ENCODE measurements at regions not wholly inside any gene's neighbourhood (a gene's known extent, or its start where the extent isn't known, plus 50 kb on each side); places are given as distances from the start of the nearest gene placed in this dataset.
"Not testable (repeated sequence)": the region's sequence is repeated elsewhere in the genome, so short reads cannot be mapped to it uniquely, and the experiment has no call there.

DNA sequence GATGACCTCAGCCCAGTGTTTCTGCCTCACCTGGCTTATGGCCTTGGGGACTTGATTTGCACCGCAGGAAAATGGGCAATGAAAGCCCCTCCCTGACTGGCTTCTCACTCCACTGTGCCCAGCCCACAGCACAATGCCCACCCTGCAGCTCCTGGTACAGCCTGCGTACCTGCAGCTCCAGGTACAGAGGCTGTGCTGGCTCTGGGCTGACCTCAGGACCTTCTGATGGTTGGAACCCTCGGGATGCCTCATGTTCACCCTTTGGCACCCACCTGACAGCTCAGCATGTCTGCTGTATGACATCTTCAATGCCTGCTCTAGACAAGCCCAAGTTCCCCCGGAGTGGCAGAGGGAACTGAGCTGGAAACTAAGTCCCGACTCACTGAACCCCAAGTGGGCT lies 87.1 kb downstream of the ALG10 start:
- no peak for TF ChIP-seq CTCF (conservative IDR thresholded peaks at IDR 0.05; ENCODE audit: low read depth, low read length)
- DNase-seq (ENCODE audit: low read depth): no peak
- no peak overlapping the region for H3K4me3 ChIP-seq (ENCODE audit: low read length)

DNA sequence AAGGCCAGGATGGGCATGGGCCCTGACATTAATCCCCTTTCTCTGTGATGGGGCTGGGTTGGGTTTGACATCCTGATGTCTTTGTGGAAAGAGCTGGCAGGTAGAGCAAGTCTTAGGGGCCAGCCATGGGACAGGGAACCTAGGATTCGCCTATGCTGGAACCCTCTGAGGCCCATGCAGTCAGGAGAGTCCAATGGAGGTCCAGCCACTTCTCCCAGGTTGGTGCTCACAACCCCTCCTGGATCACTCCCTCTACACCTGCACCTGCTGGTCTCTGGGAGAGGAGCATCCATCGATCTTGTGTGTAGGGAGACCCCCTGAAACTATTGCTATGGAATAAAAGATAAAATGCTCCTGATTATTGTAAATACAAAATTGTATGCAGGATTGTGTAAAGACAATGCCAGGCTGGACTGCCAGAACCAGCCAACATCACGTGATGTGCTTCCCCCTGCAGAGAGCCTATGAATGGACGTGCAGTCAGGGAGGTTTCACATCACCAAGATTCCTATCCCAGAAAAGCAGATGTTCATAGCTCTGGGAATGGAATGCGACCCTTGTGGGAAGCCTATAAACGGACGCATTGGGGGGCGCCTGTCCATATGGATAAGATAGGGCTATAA lies 87.7 kb downstream of the ALG10 start:
- not testable (repeated sequence) for H3K4me3 ChIP-seq (ENCODE audit: low read length); DNase-seq (ENCODE audit: low read depth)

DNA sequence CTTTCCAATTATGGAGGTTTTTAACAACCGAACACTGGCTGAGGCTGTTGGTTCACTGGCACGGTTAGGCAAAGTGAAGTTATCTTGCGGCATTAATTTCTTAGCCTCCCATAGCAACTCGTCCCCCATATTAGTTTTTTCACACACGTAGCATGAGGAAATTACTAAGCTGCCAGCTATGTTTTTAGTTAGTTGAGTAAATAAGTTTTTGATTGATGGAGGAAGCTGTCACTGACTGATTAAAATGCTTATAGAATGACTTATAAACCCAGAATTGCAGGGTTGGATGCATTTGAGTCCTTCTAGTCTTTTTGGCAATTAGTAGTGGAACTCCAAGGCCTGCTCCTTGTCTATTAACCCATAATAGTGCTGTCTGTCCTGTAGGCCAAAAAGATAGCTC lies 97.1 kb downstream of the ALG10 start:
- DNase-seq (ENCODE audit: low read depth): no peak

DNA sequence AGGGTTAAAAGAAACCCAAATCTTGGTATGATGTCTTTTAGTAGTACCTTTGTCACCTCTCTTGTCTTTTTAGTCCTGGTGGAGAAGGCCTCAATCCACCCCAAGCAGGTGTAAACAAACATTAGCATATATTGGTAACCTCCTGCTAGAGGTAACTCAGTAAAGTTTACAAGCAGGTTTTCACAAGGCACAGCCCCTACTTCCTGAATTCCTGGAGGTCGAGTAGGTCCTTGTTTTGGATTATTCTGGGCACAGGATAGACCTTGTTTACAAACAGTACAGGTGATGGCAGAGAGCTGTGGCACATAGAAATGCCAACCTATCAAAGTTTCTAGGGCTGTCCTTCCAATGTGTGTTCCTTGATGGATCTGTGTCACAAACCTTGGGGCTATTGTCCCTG lies 99.1 kb downstream of the ALG10 start:
- no peak overlapping the region for H3K4me3 ChIP-seq (ENCODE audit: low read length)
- DNase-seq (ENCODE audit: low read depth): no peak
- TF ChIP-seq CTCF (conservative IDR thresholded peaks at IDR 0.05; ENCODE audit: low read depth, low read length): no peak

More for the DNA sequence above, 97.1 kb downstream of the ALG10 start:
- TF ChIP-seq CTCF (conservative IDR thresholded peaks at IDR 0.05; ENCODE audit: low read depth, low read length): no peak
- no peak overlapping the region for H3K4me3 ChIP-seq (ENCODE audit: low read length)

- H3K4me3 ChIP-seq (ENCODE audit: low read length); DNase-seq (ENCODE audit: low read depth): not testable (repeated sequence)
- peak; percentile 56 for TF ChIP-seq CTCF (conservative IDR thresholded peaks at IDR 0.05; ENCODE audit: low read depth, low read length)
Observed at GRCh38 chr12:34123092-34123491, 100.8 kb downstream of the ALG10 start.

DNA sequence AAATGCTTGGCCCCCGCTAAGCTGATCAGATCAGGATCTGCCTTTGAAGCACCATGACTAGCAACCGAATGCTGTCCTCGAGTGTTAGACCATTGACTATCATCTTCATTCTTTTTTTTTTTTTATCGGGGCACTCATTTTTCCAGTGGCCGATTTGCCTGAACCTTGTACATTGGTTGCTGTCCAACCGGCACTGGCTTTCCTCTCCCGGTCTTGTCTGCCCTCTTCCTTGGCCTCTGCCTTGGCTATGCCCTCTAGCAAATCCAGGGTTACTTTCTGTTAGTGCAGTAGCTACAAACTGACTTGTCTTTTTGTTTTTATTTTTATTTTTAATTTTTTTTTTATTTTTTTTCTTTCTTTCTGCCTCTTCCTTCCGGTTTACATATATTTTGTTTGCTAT lies 102.3 kb downstream of the ALG10 start:
- TF ChIP-seq CTCF (conservative IDR thresholded peaks at IDR 0.05; ENCODE audit: low read depth, low read length): no peak
- H3K4me3 ChIP-seq (ENCODE audit: low read length): no peak overlapping the region
- DNase-seq (ENCODE audit: low read depth): no peak

- DNase-seq (ENCODE audit: low read depth): no peak
- H3K4me3 ChIP-seq (ENCODE audit: low read length): no peak overlapping the region
- TF ChIP-seq CTCF (conservative IDR thresholded peaks at IDR 0.05; ENCODE audit: low read depth, low read length): no peak
Observed at GRCh38 chr12:34126239-34126641, 103.9 kb downstream of the ALG10 start.

DNA sequence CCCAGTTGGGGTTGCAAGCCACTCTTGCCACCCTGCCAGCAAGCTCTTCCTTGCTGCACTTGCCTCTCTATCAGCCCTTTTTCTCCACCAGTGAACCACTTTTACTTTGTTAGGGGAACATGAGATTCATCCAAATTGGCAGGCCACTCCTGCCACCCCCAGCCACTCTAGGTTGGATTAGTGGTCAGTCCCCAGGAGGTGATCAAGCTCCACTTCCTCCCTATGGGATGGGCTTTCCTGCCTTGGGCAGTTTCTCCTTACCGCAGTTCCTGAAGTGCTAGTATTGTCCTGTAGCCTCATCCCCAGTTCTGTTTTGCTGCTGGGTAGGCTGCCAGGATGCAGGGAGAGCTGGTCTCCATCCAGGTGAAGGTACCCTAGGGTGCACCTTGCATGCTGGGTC lies 104.5 kb downstream of the ALG10 start:
- no peak overlapping the region for H3K4me3 ChIP-seq (ENCODE audit: low read length)
- no peak for TF ChIP-seq CTCF (conservative IDR thresholded peaks at IDR 0.05; ENCODE audit: low read depth, low read length)
- DNase-seq (ENCODE audit: low read depth): no peak

DNA sequence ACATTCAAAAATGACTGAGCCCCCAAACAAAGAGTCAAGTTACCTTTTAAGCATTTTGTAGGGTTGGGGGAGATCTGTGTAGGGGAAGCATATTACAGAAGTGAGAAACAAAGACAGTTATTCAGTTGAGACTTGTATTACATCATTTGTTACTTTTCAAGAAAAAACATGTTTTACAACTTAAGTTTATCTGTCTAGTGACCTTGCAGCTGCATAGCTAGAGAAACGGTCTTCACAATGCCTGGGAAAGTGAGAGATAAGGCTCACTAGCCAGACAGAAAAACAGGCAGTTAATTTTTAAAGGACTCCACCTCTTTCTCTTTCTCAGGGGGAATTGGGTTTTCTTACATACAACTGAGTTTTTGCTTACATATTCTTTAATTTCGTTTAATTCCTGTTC lies 105.1 kb downstream of the ALG10 start:
- not testable (repeated sequence) for H3K4me3 ChIP-seq (ENCODE audit: low read length); DNase-seq (ENCODE audit: low read depth)
